A673 (cell line): ENCODE measurements at regions not wholly inside any gene's neighbourhood (a gene's known extent, or its start where the extent isn't known, plus 50 kb on each side); places are given as distances from the start of the nearest gene placed in this dataset.

Source experiments
- EZH2 ChIP-seq: fragments of 200-600 bp; sonication (generic); IDR thresholded peaks from 2 replicates; pipeline ENCODE4 v1.6.1; 2017; ENCODE audit warnings: borderline replicate concordance, low read depth, mild to moderate bottlenecking, mixed read lengths, antibody characterized with exemption, low read length; ENCODE audit not compliant: poor library complexity, severe bottlenecking
- TF ChIP-seq, protein P1 (sequence below): fragments of 300-800, 200-600 bp; sonication (generic); conservative IDR thresholded peaks from 2 replicates; pipeline ENCODE4 v1.5.1; 2017; ENCODE audit warnings: low read depth, mild to moderate bottlenecking, antibody characterized with exemption, low read length, moderate library complexity, mixed read lengths

DNA sequence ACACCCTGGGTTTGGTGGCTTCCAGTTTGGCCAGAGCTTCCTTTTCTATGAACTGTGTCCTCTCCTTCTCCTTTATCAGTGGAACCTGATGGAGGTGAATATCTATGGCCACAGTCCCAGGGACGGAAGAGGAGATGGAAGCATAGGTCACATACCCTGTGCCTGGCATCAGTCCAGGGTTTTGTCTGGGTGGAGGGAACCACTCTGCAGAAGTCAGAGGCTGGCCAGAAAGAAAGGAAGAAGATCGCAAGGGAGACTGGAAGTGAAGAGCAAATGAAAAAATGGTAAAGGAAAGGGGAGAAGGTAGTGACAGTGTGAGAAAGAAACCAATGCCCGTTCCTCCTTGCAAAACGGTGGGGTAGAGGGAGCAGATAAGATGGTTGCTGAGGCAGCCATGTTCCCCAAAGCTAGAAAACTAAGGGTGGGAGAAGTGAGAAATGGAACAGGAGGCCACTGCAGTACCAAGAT, 77.9 kb upstream of the HECW1 start:
- TF ChIP-seq, protein P1, sequence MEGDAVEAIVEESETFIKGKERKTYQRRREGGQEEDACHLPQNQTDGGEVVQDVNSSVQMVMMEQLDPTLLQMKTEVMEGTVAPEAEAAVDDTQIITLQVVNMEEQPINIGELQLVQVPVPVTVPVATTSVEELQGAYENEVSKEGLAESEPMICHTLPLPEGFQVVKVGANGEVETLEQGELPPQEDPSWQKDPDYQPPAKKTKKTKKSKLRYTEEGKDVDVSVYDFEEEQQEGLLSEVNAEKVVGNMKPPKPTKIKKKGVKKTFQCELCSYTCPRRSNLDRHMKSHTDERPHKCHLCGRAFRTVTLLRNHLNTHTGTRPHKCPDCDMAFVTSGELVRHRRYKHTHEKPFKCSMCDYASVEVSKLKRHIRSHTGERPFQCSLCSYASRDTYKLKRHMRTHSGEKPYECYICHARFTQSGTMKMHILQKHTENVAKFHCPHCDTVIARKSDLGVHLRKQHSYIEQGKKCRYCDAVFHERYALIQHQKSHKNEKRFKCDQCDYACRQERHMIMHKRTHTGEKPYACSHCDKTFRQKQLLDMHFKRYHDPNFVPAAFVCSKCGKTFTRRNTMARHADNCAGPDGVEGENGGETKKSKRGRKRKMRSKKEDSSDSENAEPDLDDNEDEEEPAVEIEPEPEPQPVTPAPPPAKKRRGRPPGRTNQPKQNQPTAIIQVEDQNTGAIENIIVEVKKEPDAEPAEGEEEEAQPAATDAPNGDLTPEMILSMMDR: no peak
- TF ChIP-seq EZH2: no peak
